HG02938 (cell line): ENCODE measurements at regions not wholly inside any gene's neighbourhood (a gene's known extent, or its start where the extent isn't known, plus 50 kb on each side); places are given as distances from the start of the nearest gene placed in this dataset.
"Not testable (repeated sequence)": the region's sequence is repeated elsewhere in the genome, so short reads cannot be mapped to it uniquely, and the experiment has no call there.

Experiments used
- ATAC-seq: cut with Tn5 transposase; IDR thresholded peaks from one replicate; pipeline ENCODE4 v1.9.1; 2021; ENCODE audit warnings: mild to moderate bottlenecking, moderate library complexity; ENCODE audit not compliant: unreplicated experiment

DNA sequence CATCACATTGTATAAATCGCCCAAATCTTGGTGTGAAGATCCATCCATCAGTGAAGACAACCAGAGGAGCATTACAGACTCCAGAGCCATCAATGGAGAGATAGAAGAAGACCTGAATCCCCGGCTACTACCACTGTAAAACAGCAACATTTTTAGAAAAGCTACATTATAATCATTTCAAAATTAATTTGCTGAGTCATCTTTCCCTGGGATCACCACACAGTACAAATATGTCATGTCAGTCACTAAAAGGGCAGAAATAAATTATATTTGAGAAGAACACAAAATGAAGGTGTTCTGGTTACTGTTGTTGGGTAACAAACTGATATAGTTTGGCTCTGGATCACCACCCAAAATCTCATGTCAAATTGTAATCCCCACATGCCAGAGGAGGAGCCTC, 218.5 kb upstream of the STT3B start:
- ATAC-seq: no peak

- no peak for ATAC-seq
Measured at GRCh38 chr3:31319332-31319731, 213.4 kb upstream of the STT3B start.

DNA sequence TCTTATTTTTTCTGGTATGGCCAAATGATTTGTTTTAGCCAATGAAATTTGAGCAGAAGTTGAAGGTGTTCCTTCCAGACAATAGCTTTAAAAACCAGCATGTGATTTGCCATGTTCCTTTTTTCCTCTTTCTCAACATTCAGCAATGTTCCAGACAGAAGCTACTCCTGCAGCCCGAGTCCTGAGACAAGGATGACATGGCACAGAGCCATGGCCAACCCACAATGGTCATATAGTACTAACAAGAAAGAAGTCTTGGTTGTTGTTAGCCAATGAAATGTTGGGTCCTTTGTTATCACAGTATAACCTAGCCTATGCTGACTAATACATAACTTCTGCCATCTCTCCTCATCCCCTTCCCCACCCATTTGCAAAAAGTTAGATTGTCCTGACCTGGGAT, 211.1 kb upstream of the STT3B start:
- ATAC-seq: no peak

DNA sequence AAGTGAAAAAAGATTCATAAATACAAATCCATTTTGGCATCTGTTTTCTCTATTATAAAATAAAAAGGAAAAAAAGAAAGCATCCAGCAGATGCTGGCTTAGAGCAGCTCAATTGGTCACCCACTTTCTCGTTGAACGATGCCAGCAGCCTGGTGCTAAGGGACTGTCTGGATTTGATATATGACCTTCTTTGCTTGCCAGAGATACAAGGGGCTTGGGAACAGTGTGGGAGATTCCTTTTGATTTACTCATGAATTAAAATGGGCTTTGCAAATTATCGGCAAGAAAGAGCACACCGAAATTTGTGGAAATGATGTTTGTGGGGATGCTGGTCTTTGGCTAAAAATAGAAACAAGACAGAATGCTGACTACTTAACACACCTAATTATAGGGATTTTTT, 210.3 kb upstream of the STT3B start:
- no peak for ATAC-seq

GRCh38 chr3:31327826-31328357, 204.8 kb upstream of the STT3B start:
- ATAC-seq: not testable (repeated sequence)

GRCh38 chr3:31331278-31331677, 201.4 kb upstream of the STT3B start:
- no peak for ATAC-seq

DNA sequence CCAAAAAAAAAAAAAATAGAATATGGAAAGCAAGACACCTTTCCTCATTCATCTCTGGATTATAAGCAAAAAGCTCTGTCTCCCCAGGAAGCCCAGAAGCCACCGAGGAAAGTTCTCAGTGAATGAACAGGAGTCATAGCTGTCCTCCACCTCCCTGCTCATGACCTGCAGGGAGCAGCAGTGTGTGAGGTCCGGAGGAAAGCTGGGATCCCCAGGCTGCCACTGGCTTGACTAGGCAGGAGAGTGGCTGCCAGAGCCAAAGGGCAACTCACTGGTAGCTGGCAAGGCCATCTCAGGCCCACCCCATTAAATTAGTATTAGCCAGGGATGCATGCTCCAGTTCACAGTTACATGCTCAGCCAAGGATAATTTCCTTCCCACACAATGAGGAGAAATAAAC, 191.6 kb upstream of the STT3B start:
- no peak for ATAC-seq

- ATAC-seq: no peak
Measured at GRCh38 chr3:31343075-31343474, 189.7 kb upstream of the STT3B start.

GRCh38 chr3:31345581-31345980, 187.1 kb upstream of the STT3B start:
- ATAC-seq: no peak

- no peak for ATAC-seq
Measured at GRCh38 chr3:31346542-31346979, 186.2 kb upstream of the STT3B start.

DNA sequence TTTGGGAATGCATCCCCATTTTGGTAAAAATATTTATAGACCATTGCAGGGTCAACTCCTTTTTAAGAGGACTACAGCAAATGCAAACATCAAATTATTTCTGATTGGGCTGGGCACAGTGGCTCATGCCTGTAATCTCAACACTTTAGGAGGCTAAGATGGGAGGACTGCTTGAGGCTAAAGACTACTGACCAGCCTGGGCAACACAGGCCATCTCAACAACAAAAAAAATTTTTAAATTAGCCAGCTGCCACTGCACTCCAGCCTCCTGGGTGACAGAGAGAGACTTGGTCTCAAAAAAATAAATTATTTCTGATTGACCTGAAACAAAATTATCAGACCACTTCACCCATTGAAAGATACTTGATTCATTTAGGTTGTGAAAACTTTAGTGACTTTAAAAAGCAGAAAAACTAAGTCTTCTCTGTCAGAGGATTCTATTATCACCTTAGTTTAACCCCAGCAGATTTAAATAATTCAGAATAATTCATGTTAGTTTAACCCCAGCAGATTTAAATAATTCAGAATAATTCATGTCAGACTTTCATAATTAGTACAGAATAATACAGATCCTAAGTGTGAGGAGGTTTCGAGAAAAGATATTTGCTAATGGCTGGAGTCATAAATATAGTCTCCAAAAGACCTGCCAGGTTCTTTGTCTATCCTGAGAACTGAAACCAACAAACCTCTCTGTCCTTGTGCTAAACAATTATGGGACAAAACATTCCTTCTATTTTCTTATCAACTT, 183.6 kb upstream of the STT3B start:
- no peak for ATAC-seq

DNA sequence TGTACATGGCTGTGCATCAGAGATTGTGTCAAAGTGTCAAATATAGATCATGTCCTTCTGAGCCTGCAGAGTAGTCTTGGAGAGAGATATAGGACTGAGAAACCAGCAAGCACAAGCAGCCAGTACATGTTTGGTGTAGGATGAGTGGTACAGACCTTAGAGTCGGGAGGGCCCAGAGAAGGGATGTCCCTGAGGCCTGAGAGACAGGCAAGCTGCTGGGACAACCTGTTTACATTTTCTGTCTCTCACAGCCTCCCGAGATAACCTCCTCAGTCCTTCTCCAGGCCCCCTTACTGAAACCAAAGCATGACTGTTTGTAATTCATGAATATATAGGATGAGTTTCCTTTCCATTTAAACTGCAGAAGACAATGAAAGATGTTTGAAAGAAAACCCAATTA, 182.4 kb upstream of the STT3B start:
- no peak for ATAC-seq

- ATAC-seq: no peak
Measured at GRCh38 chr3:31352331-31352730, 180.4 kb upstream of the STT3B start.

- ATAC-seq: no peak
Measured at GRCh38 chr3:31353166-31353565, 179.6 kb upstream of the STT3B start.

DNA sequence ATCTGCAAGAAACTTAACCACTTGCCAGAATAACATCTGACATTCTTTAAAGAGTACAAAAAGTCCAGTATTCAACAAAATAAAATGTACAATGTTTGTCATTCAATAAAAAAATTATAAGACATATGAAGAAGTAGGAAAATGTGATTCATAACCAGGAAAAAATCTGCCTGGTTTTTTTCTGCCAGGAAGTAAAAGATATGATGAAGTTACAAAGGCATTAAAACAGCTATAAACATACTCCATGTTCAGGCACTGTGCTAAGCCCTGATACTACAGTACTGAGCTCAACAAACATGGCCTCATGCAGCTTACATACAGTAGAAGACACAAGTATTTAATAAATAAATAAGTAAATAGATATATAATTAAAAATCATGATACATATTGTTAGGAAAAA, 178.4 kb upstream of the STT3B start:
- no peak for ATAC-seq

DNA sequence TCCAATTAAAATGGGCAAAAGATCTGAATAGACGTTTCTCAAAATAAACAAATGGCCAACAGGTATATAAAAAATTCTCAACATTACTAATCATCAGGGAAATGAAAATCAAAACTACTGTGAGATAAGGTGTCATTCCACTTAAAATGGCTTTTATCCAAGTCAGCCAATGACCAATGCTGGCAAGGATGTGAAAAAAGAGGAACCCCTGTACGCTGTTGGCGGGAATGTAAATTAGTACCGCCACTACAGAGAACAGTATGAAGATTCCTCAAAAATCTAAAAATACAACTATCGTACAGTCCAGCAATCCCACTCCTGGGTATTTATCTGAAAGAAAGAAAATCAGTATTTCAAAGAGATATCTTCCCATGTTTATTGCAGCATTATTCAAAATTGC, 176.9 kb upstream of the STT3B start:
- ATAC-seq: no peak

DNA sequence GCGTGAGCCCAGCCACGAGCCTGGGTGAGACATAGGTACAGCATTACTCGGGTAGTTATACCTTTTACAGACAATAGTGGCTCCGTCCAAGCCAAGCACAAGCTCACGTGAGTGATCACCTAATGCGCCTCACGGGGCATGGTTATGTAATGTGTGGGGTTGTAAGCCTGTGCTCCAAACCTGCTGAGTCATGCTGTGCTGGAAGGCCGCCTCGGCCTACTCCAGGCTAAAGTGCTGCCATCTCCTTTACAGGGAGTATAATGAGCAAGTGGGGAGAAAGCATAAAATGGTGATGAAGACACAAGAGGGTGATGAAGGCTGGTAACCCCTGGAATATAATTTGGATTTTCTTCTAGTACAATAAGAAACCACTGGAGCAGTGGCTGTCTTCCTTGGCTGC, 175.8 kb upstream of the STT3B start:
- ATAC-seq: no peak

DNA sequence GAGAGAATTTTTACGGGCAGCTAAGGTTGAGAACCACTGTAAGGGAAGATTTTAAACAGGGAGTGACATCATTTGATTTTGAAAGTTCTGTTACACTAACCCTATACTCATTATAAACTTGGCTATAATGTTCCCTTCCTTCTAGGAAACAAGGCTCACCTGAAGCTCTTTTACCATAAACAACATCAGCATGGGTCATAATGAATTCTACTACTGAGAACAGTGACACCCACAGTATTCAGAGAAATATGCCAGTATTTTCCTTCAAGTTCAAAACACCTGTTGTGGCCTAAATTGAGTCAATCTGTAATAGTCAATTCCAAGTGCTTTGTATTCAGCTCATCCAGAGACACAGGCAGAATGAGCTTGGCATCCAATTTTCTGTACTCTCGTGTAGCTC, 175.3 kb upstream of the STT3B start:
- ATAC-seq: no peak

DNA sequence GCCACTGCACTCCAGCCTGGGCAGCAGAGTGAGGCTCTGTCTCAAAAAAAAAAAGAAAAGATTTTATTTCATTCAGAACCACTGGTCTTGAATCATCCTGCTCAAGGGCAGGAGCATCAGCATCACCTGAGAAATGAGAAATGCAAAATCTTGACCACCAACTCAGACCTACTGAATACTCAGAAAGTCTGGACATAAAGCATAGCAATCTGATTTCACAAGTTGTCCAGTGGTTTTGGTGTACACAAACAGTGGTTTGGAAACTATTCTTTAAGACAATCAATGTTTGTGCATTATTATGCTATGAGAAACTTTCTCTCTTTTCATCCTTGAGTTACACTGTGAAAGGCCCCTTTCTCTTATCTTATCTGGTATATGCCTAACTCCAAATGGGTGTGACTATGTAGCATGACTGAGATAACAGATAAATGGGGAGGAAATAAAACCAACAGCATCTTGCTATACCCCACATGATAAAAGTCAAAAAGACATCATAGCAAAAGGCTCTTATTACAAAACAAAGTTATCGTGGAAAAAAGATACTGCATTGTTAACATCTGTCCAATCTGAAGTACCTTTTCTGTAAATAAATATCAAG, 174.2 kb upstream of the STT3B start:
- ATAC-seq: peak; percentile 64

- no peak for ATAC-seq
Measured at GRCh38 chr3:31361371-31362273, 171.1 kb upstream of the STT3B start.

DNA sequence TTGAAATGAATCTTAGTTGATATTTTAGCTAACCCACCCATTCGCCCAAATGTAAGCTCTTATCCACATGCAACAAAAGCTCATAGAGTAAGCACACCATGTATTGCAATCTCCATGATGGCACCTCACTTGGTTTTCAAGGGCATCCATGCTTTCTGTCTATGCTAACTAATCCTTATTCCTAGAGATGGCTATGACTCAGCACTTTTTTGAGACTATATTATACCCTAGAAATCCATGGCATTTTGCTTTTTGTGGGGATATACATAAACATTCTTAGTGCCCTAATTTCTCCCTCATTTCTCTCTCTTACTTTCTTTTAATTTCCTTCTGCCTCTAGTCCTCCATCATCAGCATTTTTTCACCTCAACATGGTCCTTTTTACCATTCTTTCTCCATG, 168.5 kb upstream of the STT3B start:
- ATAC-seq: no peak

DNA sequence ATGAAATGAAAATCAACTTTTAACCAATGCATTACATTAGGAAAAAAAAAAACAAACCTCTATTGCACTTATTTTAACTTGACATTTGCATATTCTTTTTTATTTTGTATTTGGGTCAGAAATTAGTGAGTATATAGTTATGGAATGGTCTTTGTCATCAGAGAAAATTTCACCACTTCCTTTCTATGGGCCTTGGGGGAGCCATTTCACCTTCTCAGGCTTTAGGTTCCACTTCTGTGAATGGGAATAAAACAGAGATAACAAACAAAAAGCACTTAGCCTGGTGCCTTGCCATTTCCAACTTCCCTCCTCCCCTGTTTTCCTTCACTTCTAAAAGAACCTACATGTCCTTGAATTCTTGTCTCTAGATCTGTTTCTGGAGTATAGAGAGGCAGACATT, 168.0 kb upstream of the STT3B start:
- no peak for ATAC-seq
